DMS114 treated with DMSO at 0.1 percent for 48 hours (cell line): ENCODE measurements at regions not wholly inside any gene's neighbourhood (a gene's known extent, or its start where the extent isn't known, plus 50 kb on each side); places are given as distances from the start of the nearest gene placed in this dataset.

Source experiments
- DNase-seq: peaks from one replicate; lab custom pipeline; 2025; ENCODE audit not compliant: unreplicated experiment; lab: John Stamatoyannopoulos, UW

GRCh38 chr1:29542548-29542947, 306.2 kb downstream of the PTPRU start:
- no peak for DNase-seq

- no peak for DNase-seq
These were observed 305.3 kb downstream of the PTPRU start for GRCh38 chr1:29541631-29542030.

GRCh38 chr1:29540801-29541357, 304.6 kb downstream of the PTPRU start:
- DNase-seq: no peak

GRCh38 chr1:29539971-29540370, 303.6 kb downstream of the PTPRU start:
- no peak for DNase-seq

- no peak for DNase-seq
These were observed 302.3 kb downstream of the PTPRU start for GRCh38 chr1:29538586-29538985.

GRCh38 chr1:29532751-29533150, 296.4 kb downstream of the PTPRU start:
- DNase-seq: no peak

- no peak for DNase-seq
These were observed 296.0 kb downstream of the PTPRU start for GRCh38 chr1:29532285-29532684.

- no peak for DNase-seq
These were observed 295.3 kb downstream of the PTPRU start for GRCh38 chr1:29531596-29531995.

- DNase-seq: no peak
These were observed 293.5 kb downstream of the PTPRU start for GRCh38 chr1:29529677-29530278.

GRCh38 chr1:29527314-29528004, 291.1 kb downstream of the PTPRU start:
- no peak for DNase-seq

- no peak for DNase-seq
These were observed 289.6 kb downstream of the PTPRU start for GRCh38 chr1:29525941-29526340.

GRCh38 chr1:29524285-29525065, 288.2 kb downstream of the PTPRU start:
- no peak for DNase-seq

- no peak for DNase-seq
These were observed 287.3 kb downstream of the PTPRU start for GRCh38 chr1:29523576-29523975.

GRCh38 chr1:29523136-29523535, 286.8 kb downstream of the PTPRU start:
- DNase-seq: no peak

GRCh38 chr1:29521811-29522580, 285.7 kb downstream of the PTPRU start:
- DNase-seq: no peak

- no peak for DNase-seq
These were observed 285.1 kb downstream of the PTPRU start for GRCh38 chr1:29521438-29521715.

GRCh38 chr1:29520571-29521437, 284.5 kb downstream of the PTPRU start:
- no peak for DNase-seq

- no peak for DNase-seq
These were observed 283.4 kb downstream of the PTPRU start for GRCh38 chr1:29519788-29520110.

- no peak for DNase-seq
These were observed 282.9 kb downstream of the PTPRU start for GRCh38 chr1:29519108-29519787.
